Muscle layer of colon (tissue), 2 donors: ENCODE measurements at regions not wholly inside any gene's neighbourhood (a gene's known extent, or its start where the extent isn't known, plus 50 kb on each side); places are given as distances from the start of the nearest gene placed in this dataset.

Experiments
- H3K27ac ChIP-seq: one replicate; pipeline ENCODE4 v1.7.0; 2013; ENCODE audit warnings: low read depth, mild to moderate bottlenecking, low read length, moderate library complexity
- H3K27me3 ChIP-seq, 2 donors: one replicate each; pipeline ENCODE4 v1.7.0; 2013; ENCODE audit warnings: low read length in 2 of 2, mild to moderate bottlenecking in 2 of 2; ENCODE audit not compliant: insufficient read depth in 2 of 2, control insufficient read depth in 1 of 2
- H3K36me3 ChIP-seq: one replicate; pipeline ENCODE4 v1.7.0; 2013; ENCODE audit warnings: mild to moderate bottlenecking, low read length; ENCODE audit not compliant: insufficient read depth
- H3K4me1 ChIP-seq: one replicate; pipeline ENCODE4 v1.7.0; 2013; ENCODE audit warnings: mild to moderate bottlenecking, low read length; ENCODE audit not compliant: insufficient read depth
- H3K4me3 ChIP-seq, 2 donors: one replicate each; pipeline ENCODE4 v1.7.0; 2013; ENCODE audit warnings: low read length in 2 of 2, low read depth in 1 of 2, mild to moderate bottlenecking in 1 of 2, moderate library complexity in 1 of 2
- H3K9ac ChIP-seq: one replicate; pipeline ENCODE4 v1.7.0; 2013; ENCODE audit warnings: low read length
- H3K9me3 ChIP-seq: one replicate; pipeline ENCODE4 v1.7.0; 2013; ENCODE audit warnings: mild to moderate bottlenecking, low read length
- donor health status: abdominal sarcoma.
- donor health status: Adenocarcinoma of cecum.

GRCh38 chr15:46892621-46893160 lies 824.6 kb upstream of the SEMA6D start:
- Histone ChIP-seq H3K36me3 (no peaks in the 10 kb centered on the region), H3K27me3 (no peaks in the 10 kb centered on the region), H3K4me3 (no peak overlapping the region), H3K4me1 (no peaks in the 10 kb centered on the region), H3K9ac (no peak overlapping the region), H3K9me3 (no peaks in the 10 kb centered on the region), H3K27ac (no peak overlapping the region)

DNA sequence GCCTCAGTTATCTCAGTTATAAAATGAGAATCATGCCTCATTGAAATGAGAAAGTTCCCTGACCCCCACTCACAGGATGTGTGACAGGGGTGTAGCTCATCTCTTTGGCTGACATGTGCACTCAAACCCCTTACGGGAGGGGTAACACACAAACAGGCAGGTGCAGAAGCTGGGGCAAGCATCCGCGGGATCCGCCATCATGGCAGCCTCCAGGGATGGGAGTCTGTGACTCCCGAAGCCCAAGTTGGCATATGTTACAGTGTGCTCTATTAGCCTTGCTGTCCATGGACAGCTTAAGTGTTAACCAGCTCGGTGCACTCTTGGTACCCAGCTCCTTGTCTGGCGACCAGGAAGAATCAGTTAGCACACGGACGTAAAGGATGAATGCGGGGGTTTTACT lies 822.7 kb upstream of the SEMA6D start:
- Histone ChIP-seq H3K4me1 (no peaks in the 10 kb centered on the region), H3K27ac (no peak overlapping the region), H3K9me3 (no peaks in the 10 kb centered on the region), H3K4me3 (no peak overlapping the region), H3K9ac (no peak overlapping the region), H3K36me3 (no peaks in the 10 kb centered on the region), H3K27me3 (no peaks in the 10 kb centered on the region)

DNA sequence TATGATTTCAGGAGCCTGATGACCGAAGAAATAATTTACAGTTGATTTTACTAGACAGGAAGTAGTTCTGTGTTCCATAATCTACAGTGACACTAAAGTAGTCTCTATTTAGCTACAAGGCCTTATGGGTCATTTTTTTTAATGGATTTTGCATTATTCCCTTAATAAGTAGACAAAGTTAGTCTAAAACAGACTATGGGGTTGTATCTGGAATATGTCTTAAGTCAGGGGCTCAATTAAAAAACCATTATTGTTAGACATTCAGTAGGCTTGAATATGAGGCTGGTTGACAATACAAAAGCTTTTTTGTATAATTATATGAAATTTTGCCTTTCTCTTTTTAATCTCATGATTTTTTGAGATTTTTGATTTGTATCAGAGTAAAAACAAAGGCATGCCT lies 820.0 kb upstream of the SEMA6D start:
- Histone ChIP-seq H3K27ac (no peak overlapping the region), H3K4me3 (no peak overlapping the region), H3K4me1 (peaks cover 11% of the 10 kb centered on the region), H3K27me3 (no peaks in the 10 kb centered on the region), H3K36me3 (no peaks in the 10 kb centered on the region), H3K9ac (no peak overlapping the region), H3K9me3 (no peaks in the 10 kb centered on the region)

GRCh38 chr15:46901001-46901400 lies 816.3 kb upstream of the SEMA6D start:
- H3K9me3 ChIP-seq: no peaks in the 10 kb centered on the region
- no peak overlapping the region for H3K27ac ChIP-seq
- peaks cover 11% of the 10 kb centered on the region for H3K4me1 ChIP-seq
- no peak overlapping the region for H3K4me3 ChIP-seq
- H3K36me3 ChIP-seq: no peaks in the 10 kb centered on the region
- H3K9ac ChIP-seq: no peak overlapping the region
- no peaks in the 10 kb centered on the region for H3K27me3 ChIP-seq

- no peak overlapping the region for H3K4me3 ChIP-seq
Measured at GRCh38 chr15:46917721-46918252, 799.5 kb upstream of the SEMA6D start.

GRCh38 chr15:46918462-46919140 lies 798.7 kb upstream of the SEMA6D start:
- Histone ChIP-seq H3K27ac (no peak overlapping the region), H3K9me3 (no peaks in the 10 kb centered on the region), H3K9ac (no peak overlapping the region), H3K36me3 (no peaks in the 10 kb centered on the region), H3K4me3 (no peak overlapping the region), H3K27me3 (no peaks in the 10 kb centered on the region), H3K4me1 (no peaks in the 10 kb centered on the region)

More at GRCh38 chr15:46917721-46918252, 799.5 kb upstream of the SEMA6D start:
- Histone ChIP-seq H3K27me3 (no peaks in the 10 kb centered on the region), H3K9ac (no peak overlapping the region), H3K27ac (no peak overlapping the region), H3K4me1 (no peaks in the 10 kb centered on the region), H3K9me3 (no peaks in the 10 kb centered on the region), H3K36me3 (no peaks in the 10 kb centered on the region)

DNA sequence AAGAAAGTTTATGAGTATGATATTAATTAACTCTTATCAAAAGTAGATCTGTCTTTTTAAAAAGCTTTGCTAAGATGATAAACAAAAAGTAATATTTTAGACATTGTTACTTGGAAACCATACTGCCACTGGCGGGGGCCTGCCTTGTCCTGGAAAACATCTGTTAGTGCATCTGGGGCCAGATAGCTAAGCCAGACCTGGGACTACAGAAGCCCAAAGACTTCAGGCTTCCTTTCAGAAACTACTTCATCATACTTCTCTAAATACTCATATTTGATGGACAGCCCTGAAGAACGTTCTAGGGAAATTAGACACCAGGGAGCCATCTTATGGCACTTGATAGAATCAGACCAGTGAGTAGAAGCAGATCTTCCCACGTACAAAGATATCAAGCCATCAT lies 795.4 kb upstream of the SEMA6D start:
- Histone ChIP-seq H3K36me3 (no peaks in the 10 kb centered on the region), H3K9me3 (no peaks in the 10 kb centered on the region), H3K9ac (no peak overlapping the region), H3K27me3 (no peaks in the 10 kb centered on the region), H3K4me3 (no peak overlapping the region), H3K27ac (no peak overlapping the region), H3K4me1 (no peaks in the 10 kb centered on the region)

GRCh38 chr15:46930426-46930825 lies 786.9 kb upstream of the SEMA6D start:
- H3K9me3 ChIP-seq: no peaks in the 10 kb centered on the region
- H3K27me3 ChIP-seq: no peaks in the 10 kb centered on the region
- H3K4me3 ChIP-seq: no peak overlapping the region
- H3K36me3 ChIP-seq: no peaks in the 10 kb centered on the region
- H3K27ac ChIP-seq: no peak overlapping the region
- H3K9ac ChIP-seq: no peak overlapping the region
- no peaks in the 10 kb centered on the region for H3K4me1 ChIP-seq

DNA sequence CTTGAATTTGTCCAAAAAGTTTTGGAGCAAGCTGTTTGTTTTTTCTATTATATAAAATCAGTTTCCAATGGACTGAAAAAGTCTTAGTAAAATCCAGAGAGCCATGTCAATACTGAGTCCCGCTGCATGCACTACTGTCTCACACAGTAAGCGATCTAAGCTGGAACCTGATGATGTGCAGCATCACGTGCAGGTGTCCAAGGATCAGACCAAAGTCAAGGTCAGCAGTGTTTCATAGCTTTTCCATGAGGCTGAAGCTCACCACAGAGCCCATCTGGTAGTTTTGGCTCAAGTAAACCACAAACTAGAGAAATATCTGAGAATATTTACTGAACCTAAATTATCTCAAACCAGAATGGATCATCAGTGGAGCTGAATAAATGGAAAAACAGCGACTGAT lies 784.0 kb upstream of the SEMA6D start:
- H3K4me1 ChIP-seq: no peaks in the 10 kb centered on the region
- no peaks in the 10 kb centered on the region for H3K36me3 ChIP-seq
- no peak overlapping the region for H3K4me3 ChIP-seq
- H3K9me3 ChIP-seq: no peaks in the 10 kb centered on the region
- H3K9ac ChIP-seq: no peak overlapping the region
- no peaks in the 10 kb centered on the region for H3K27me3 ChIP-seq
- H3K27ac ChIP-seq: no peak overlapping the region

GRCh38 chr15:46934851-46935250 lies 782.5 kb upstream of the SEMA6D start:
- Histone ChIP-seq H3K9me3 (no peaks in the 10 kb centered on the region), H3K4me1 (no peaks in the 10 kb centered on the region), H3K9ac (no peak overlapping the region), H3K27ac (no peak overlapping the region), H3K4me3 (no peak overlapping the region), H3K36me3 (no peaks in the 10 kb centered on the region), H3K27me3 (no peaks in the 10 kb centered on the region)

- Histone ChIP-seq H3K4me1 (no peaks in the 10 kb centered on the region), H3K27me3 (no peaks in the 10 kb centered on the region), H3K9me3 (no peaks in the 10 kb centered on the region), H3K27ac (no peak overlapping the region), H3K36me3 (no peaks in the 10 kb centered on the region), H3K9ac (no peak overlapping the region), H3K4me3 (no peak overlapping the region)
Measured at GRCh38 chr15:46938169-46938568, 779.1 kb upstream of the SEMA6D start.

DNA sequence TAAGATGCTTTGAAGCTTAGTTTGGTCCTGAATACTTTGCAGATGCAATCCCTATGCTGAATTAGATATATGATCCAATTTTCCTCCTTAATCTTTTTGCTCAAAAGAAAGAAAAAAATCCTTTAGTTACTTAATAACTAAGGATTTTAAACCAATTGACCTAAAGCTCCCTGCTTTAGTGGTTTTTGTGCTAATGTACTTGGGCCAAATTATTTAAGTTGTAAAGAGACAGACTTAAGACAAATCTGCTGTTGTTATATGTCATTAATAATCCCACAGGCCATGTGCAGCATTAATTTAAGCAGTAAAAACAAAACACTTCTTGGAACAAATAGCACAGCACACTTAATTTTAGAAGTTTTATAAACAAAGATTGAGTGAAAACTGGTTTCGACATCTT lies 776.1 kb upstream of the SEMA6D start:
- no peaks in the 10 kb centered on the region for H3K27me3 ChIP-seq
- no peaks in the 10 kb centered on the region for H3K36me3 ChIP-seq
- H3K4me3 ChIP-seq: no peak overlapping the region
- no peaks in the 10 kb centered on the region for H3K9me3 ChIP-seq
- H3K4me1 ChIP-seq: no peaks in the 10 kb centered on the region
- no peak overlapping the region for H3K27ac ChIP-seq
- H3K9ac ChIP-seq: no peak overlapping the region
